ENCODE measurements at regions not wholly inside any gene's neighbourhood (a gene's known extent, or its start where the extent isn't known, plus 50 kb on each side); places are given as distances from the start of the nearest gene placed in this dataset.
A peak's percentile ranks its signal among the peaks of the same experiment; 100 is the strongest.

GRCh38 chr10:10677479-10677878 lies 340.2 kb upstream of the CELF2 start:
- Histone ChIP-seq H3K27me3 (no peaks in the 10 kb centered on the region), H3K27ac (no peak overlapping the region), H3K4me3 (no peak overlapping the region), H3K9me3 (peaks cover 0 to 5% (median 0%) of the 10 kb centered on the region in 3 donors), H3K4me1 (no peaks in the 10 kb centered on the region), H3K36me3 (no peaks in the 10 kb centered on the region)
- peak; percentile 51 to 61 for TF ChIP-seq CTCF (IDR thresholded peaks at IDR 0.05)
- peak; percentile 43 to 76 for DNase-seq
- intact Hi-C loops (cut with DNase I; ENCODE audit: low total_unique reads) = no loop called here

GRCh38 chr10:10680496-10680895 lies 337.2 kb upstream of the CELF2 start:
- Histone ChIP-seq H3K27me3 (no peaks in the 10 kb centered on the region), H3K4me1 (no peaks in the 10 kb centered on the region), H3K36me3 (no peaks in the 10 kb centered on the region), H3K9me3 (no peaks in the 10 kb centered on the region), H3K4me3 (no peak overlapping the region), H3K27ac (no peak overlapping the region)
- DNase-seq = no peak
- intact Hi-C loops (cut with DNase I; ENCODE audit: low total_unique reads) = no loop called here
- no peak for TF ChIP-seq CTCF (IDR thresholded peaks at IDR 0.05)

- no peaks in the 10 kb centered on the region for H3K36me3 ChIP-seq
- no peaks in the 10 kb centered on the region for H3K9me3 ChIP-seq
- H3K27ac ChIP-seq = no peak overlapping the region
- no peaks in the 10 kb centered on the region for H3K4me1 ChIP-seq
- intact Hi-C loops (cut with DNase I; ENCODE audit: low total_unique reads) = no loop called here
- no peak for TF ChIP-seq CTCF (IDR thresholded peaks at IDR 0.05)
- no peak for DNase-seq
- H3K4me3 ChIP-seq = no peak overlapping the region
- no peaks in the 10 kb centered on the region for H3K27me3 ChIP-seq
Observed at GRCh38 chr10:10684972-10685371, 332.7 kb upstream of the CELF2 start.

- Histone ChIP-seq H3K4me3 (no peak overlapping the region), H3K9me3 (no peaks in the 10 kb centered on the region), H3K4me1 (no peaks in the 10 kb centered on the region), H3K27me3 (no peaks in the 10 kb centered on the region), H3K36me3 (no peaks in the 10 kb centered on the region), H3K27ac (no peak overlapping the region)
- no peak for DNase-seq
- TF ChIP-seq CTCF (IDR thresholded peaks at IDR 0.05) = no peak
- intact Hi-C loops (cut with DNase I; ENCODE audit: low total_unique reads) = no loop called here
Observed at GRCh38 chr10:10685566-10685965, 332.1 kb upstream of the CELF2 start.

GRCh38 chr10:10687751-10688150 lies 329.9 kb upstream of the CELF2 start:
- Histone ChIP-seq H3K4me1 (no peaks in the 10 kb centered on the region), H3K27me3 (no peaks in the 10 kb centered on the region), H3K4me3 (no peak overlapping the region), H3K9me3 (no peaks in the 10 kb centered on the region), H3K36me3 (no peaks in the 10 kb centered on the region), H3K27ac (no peak overlapping the region)
- intact Hi-C loops (cut with DNase I; ENCODE audit: low total_unique reads) = no loop called here
- DNase-seq = no peak
- TF ChIP-seq CTCF (IDR thresholded peaks at IDR 0.05) = no peak

- no peak for DNase-seq
- intact Hi-C loops (cut with DNase I; ENCODE audit: low total_unique reads) = no loop called here
- H3K4me3 ChIP-seq = no peak overlapping the region
- no peaks in the 10 kb centered on the region for H3K4me1 ChIP-seq
- H3K36me3 ChIP-seq = no peaks in the 10 kb centered on the region
- no peaks in the 10 kb centered on the region for H3K9me3 ChIP-seq
- H3K27me3 ChIP-seq = no peaks in the 10 kb centered on the region
- no peak for TF ChIP-seq CTCF (IDR thresholded peaks at IDR 0.05)
- H3K27ac ChIP-seq = no peak overlapping the region
Observed at GRCh38 chr10:10699427-10699826, 318.2 kb upstream of the CELF2 start.

All from tibial artery (tissue), 4 donors.